IPS-18a (cell line): ENCODE measurements at regions not wholly inside any gene's neighbourhood (a gene's known extent, or its start where the extent isn't known, plus 50 kb on each side); places are given as distances from the start of the nearest gene placed in this dataset.
"Not testable (repeated sequence)": the region's sequence is repeated elsewhere in the genome, so short reads cannot be mapped to it uniquely, and the experiment has no call there.

ENCODE experiments used
- H3K27ac ChIP-seq: one replicate; pipeline ENCODE4 v1.5.1; 2013; ENCODE audit warnings: low read length
- H3K27me3 ChIP-seq: one replicate; pipeline ENCODE4 v1.6.1; 2013; ENCODE audit warnings: mild to moderate bottlenecking, low read length; ENCODE audit not compliant: control insufficient read depth, insufficient read depth
- H3K36me3 ChIP-seq: one replicate; pipeline ENCODE4 v1.6.1; 2013; ENCODE audit warnings: low read depth, low read length; ENCODE audit not compliant: control insufficient read depth
- H3K4me1 ChIP-seq: one replicate; pipeline ENCODE4 v1.6.1; 2013; ENCODE audit warnings: low read depth, low read length; ENCODE audit not compliant: control insufficient read depth
- H3K4me3 ChIP-seq: one replicate; pipeline ENCODE4 v1.5.1; 2013; ENCODE audit warnings: low read length
- H3K9ac ChIP-seq: one replicate; pipeline ENCODE4 v1.6.1; 2013; ENCODE audit warnings: mild to moderate bottlenecking, low read length, moderate library complexity
- H3K9me3 ChIP-seq: one replicate; pipeline ENCODE4 v1.6.1; 2013; ENCODE audit warnings: low read depth, low read length; ENCODE audit not compliant: control insufficient read depth

DNA sequence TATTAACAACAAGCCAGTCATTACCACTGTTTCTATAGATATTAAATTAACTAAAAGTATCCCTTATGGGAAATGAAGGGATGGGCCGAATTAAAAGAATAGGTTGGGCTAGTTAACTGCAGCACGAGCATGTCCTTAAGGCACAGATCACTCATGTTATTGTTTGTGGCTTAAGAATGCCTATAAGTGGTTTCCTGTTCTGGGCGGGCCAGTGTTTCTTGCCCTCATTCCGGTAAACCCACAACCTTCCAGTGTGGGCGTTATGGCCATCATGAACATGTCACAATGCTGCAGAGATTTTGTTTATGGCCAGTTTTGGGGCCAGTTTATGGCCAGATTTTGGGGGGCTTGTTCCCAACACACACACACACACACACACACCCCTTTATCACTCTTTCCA lies 705.4 kb upstream of the NCAM2 start:
- H3K9ac ChIP-seq, H3K4me1 ChIP-seq, H3K4me3 ChIP-seq, H3K36me3 ChIP-seq, H3K27ac ChIP-seq, H3K27me3 ChIP-seq, H3K9me3 ChIP-seq: not testable (repeated sequence)

DNA sequence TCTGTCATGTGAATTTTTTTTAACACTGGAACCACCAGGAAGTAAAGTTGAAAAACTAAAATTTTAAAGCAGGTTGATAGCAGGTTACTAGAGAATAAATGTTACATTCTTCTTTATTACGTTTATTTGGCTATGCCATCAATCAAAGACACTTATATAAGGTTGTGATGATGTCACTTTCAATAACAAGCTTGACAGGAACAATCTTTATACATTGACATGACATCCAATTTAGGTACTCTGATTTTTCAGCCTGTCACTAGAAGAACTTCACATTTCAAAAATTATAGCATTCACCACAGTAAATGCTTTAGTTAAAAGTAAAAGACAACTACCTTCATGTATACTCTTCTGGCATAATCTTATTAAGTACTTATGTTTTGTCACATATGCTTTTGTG lies 696.8 kb upstream of the NCAM2 start:
- Histone ChIP-seq H3K9ac (no peak overlapping the region), H3K27me3 (no peaks in the 10 kb centered on the region), H3K4me3 (no peak overlapping the region), H3K27ac (no peak overlapping the region), H3K4me1 (no peaks in the 10 kb centered on the region), H3K36me3 (no peaks in the 10 kb centered on the region), H3K9me3 (no peaks in the 10 kb centered on the region)

DNA sequence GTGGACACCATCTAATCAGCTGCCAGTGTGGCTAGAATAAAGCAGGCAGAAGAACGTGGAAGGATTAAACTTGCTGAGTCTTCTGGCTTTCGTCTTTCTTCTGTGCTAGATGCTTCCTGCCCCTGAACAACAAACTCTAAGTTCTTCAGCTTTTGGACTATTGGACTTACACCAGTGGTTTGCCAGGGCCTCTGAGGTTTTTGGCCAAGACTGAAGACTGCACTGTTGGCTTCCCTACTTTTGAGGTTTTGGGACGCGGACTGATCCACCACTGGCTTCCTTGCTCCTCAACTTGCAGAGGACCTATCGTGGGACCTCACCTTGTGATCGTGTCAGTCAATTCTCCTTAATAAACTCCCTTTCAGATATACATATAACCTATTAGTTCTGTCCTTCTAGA lies 696.1 kb upstream of the NCAM2 start:
- Histone ChIP-seq H3K27ac (no peak overlapping the region), H3K4me1 (no peaks in the 10 kb centered on the region), H3K36me3 (no peaks in the 10 kb centered on the region), H3K27me3 (no peaks in the 10 kb centered on the region), H3K9ac (no peak overlapping the region), H3K9me3 (no peaks in the 10 kb centered on the region), H3K4me3 (no peak overlapping the region)

DNA sequence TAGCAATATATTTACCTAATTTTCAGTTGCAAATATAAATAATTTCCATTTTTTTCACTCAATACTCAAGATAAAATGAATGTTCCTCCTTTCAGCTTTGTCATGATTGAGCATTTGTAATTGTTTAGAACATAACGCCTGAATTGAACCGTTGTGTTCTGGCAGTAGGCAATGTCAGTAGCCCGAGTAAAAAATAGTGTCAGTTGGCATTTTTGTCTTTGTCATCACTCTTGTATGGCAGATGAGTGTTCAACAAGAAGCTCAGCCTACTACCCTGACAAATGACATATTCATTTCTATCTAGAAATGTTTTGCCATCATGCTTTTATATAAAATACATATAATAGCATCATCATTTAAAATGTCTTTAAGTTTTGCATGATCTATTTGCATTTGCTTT lies 691.4 kb upstream of the NCAM2 start:
- H3K4me1 ChIP-seq, result no peaks in the 10 kb centered on the region
- H3K36me3 ChIP-seq, result no peaks in the 10 kb centered on the region
- no peaks in the 10 kb centered on the region for H3K9me3 ChIP-seq
- H3K27ac ChIP-seq, result no peak overlapping the region
- H3K4me3 ChIP-seq, result no peak overlapping the region
- no peaks in the 10 kb centered on the region for H3K27me3 ChIP-seq
- no peak overlapping the region for H3K9ac ChIP-seq

DNA sequence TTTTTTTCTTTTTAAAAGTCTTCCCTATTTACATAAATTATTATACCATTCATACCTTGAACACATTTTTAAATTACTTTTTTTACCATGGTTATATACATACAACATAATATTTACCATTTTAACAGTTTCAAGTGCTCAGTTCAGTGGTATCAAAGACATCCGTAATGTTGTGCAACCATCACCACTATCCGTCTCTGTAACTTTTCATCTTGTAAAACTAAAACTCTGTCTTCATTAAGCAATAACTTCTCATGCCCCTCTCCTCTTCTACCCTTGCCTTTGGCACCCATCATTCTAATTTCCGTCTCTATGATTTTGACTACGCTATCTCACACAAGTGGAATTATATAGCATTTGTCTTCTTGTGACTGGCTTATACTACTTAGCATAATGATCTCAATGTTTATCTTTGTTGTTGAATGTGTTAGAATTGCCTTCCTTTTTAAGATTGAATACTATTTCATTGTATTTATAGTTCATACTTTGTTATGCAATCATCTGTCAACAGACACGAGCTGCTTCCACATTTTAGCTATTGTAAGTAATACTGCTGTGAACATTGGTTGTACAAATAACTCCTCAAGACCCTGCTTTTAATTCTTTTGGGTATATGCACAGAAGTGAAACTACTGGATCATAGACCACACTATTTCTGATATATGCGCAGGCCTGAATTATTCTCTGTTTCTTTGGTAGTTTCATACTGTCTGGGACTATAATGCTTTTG lies 689.5 kb upstream of the NCAM2 start:
- H3K4me1 ChIP-seq, result no peaks in the 10 kb centered on the region
- no peaks in the 10 kb centered on the region for H3K36me3 ChIP-seq
- H3K27me3 ChIP-seq, result no peaks in the 10 kb centered on the region
- H3K9ac ChIP-seq, result no peak overlapping the region
- H3K9me3 ChIP-seq, result no peaks in the 10 kb centered on the region
- H3K4me3 ChIP-seq, result no peak overlapping the region
- H3K27ac ChIP-seq, result no peak overlapping the region

DNA sequence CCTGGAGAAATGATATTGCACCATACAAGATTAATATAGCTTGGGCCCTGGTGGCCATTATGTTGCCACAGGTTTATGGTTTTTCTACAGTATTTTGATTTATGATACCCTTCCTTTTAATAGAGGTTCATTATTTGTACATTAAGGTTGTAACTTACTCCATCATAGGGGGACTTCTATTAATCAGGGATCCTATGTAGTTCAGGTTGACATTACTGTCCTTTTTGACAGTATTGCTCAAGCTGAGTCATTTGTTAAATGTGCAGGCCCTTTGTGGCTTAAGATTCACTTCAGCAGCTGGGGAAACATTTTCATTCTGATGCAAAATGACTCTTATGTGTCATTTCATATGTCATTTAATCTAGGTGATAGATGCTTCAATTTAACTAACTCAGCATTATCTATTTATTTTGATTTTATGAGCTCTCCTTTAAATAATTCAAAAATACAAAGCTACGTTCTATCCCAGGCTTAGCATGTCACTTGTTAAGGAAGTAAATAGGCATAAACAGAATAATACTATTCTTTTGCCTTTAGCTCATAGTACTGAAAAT lies 686.9 kb upstream of the NCAM2 start:
- Histone ChIP-seq H3K9me3 (peaks cover 4% of the 10 kb centered on the region), H3K4me3 (no peak overlapping the region), H3K27ac (no peak overlapping the region), H3K36me3 (no peaks in the 10 kb centered on the region), H3K27me3 (no peaks in the 10 kb centered on the region), H3K9ac (no peak overlapping the region), H3K4me1 (no peaks in the 10 kb centered on the region)

DNA sequence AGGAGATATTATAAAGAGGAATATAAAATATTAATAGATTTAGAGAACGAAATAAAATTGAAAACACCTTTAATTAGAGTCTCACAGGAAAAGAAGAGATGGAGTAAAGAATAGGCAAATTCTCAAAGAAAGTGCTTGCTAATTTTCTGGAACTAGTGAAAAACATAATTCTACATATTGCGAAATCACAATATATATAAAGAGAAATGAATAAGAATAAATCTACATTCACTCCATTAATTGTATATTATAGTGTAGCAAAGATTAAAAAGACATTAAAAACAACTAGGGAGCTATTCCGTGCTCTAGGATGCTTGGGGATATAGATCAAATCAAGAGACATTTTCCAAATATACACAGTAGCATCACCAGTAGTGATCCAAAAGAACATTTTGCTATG lies 685.2 kb upstream of the NCAM2 start:
- Histone ChIP-seq H3K9me3 (peaks cover 4% of the 10 kb centered on the region), H3K9ac (no peak overlapping the region), H3K36me3 (no peaks in the 10 kb centered on the region), H3K27me3 (no peaks in the 10 kb centered on the region), H3K27ac (no peak overlapping the region), H3K4me3 (no peak overlapping the region), H3K4me1 (no peaks in the 10 kb centered on the region)

DNA sequence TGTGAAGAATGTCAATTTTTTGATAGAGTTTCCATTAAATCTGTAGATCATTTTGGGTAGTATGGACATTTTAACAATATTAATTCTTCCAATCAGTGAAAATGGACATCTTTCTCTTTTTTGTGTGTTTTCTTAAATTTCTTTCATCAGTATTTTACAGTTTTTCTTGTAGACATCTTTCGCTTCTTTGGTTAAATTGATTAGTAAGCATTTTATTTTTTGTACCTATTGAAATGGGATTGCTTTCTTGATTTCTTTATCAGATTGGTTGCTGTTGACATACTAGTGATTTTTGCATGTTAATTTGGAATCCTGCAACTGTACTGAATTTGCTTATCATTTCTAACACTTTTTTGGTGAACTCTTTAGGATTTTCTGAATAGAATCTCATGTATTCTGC lies 683.2 kb upstream of the NCAM2 start:
- Histone ChIP-seq H3K4me1 (no peaks in the 10 kb centered on the region), H3K27me3 (no peaks in the 10 kb centered on the region), H3K36me3 (no peaks in the 10 kb centered on the region), H3K9ac (no peak overlapping the region), H3K4me3 (no peak overlapping the region), H3K27ac (no peak overlapping the region), H3K9me3 (peaks cover 4% of the 10 kb centered on the region)

DNA sequence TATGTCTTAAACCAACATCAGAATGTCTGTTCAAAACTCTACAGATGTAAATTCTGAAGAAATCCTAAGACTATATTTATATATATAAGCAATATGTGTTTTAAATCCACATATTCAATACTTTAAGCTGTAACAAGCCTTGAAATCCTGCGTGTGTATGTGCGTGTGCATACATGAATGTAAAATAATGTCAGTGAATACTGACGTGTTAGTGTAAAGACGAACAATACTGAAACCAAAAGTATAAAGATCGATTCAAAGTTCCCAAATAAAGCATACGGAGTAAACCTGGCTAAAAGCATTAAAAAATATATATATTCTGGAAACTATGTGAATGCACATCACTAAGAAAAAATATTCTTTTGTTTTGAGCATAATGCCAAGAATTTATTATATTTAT lies 668.6 kb upstream of the NCAM2 start:
- Histone ChIP-seq H3K4me3 (no peak overlapping the region), H3K27me3 (no peaks in the 10 kb centered on the region), H3K36me3 (no peaks in the 10 kb centered on the region), H3K9ac (no peak overlapping the region), H3K27ac (no peak overlapping the region), H3K9me3 (peaks cover 3% of the 10 kb centered on the region), H3K4me1 (no peaks in the 10 kb centered on the region)

DNA sequence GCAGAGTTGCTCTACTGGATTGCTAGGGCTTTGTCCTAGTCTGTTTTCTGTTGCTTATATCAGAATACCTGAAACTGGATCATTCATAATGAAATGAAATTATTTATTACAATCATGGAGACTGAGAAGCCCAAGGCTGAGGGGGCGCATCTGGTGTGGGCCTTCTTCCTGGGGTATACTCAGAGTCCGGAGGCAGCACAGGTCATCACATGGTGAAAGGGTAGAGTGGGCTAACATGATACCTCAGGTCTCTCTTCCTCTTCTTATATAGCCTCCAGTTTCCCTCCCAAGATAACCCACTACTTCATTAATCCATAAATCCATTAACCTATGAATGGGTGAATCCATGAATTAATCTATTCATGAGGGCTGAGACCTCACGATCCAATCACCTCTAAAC lies 667.6 kb upstream of the NCAM2 start:
- Histone ChIP-seq H3K27ac (no peak overlapping the region), H3K27me3 (no peaks in the 10 kb centered on the region), H3K36me3 (no peaks in the 10 kb centered on the region), H3K4me3 (no peak overlapping the region), H3K9me3 (peaks cover 3% of the 10 kb centered on the region), H3K4me1 (no peaks in the 10 kb centered on the region), H3K9ac (no peak overlapping the region)

DNA sequence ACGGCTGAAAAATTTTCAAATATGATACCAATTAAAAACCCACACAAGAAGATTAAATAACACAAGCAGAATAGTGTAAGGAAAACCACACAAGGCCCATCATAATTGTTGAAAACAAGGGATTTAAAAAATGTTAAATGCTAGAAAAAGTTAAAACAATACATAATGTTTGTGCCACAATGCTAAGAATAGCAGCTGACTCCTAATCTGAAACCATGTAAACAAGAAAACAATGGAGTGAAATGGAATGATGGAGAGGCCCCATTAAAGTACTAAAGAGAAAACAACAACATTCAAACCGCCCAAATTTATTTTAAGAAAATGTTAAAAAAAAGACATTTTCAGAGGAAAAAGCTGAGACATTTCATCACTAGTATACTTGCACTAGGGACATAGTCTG lies 663.6 kb upstream of the NCAM2 start:
- Histone ChIP-seq H3K9ac (no peak overlapping the region), H3K4me1 (no peaks in the 10 kb centered on the region), H3K36me3 (no peaks in the 10 kb centered on the region), H3K27me3 (no peaks in the 10 kb centered on the region), H3K9me3 (peaks cover 3% of the 10 kb centered on the region), H3K27ac (no peak overlapping the region), H3K4me3 (no peak overlapping the region)

DNA sequence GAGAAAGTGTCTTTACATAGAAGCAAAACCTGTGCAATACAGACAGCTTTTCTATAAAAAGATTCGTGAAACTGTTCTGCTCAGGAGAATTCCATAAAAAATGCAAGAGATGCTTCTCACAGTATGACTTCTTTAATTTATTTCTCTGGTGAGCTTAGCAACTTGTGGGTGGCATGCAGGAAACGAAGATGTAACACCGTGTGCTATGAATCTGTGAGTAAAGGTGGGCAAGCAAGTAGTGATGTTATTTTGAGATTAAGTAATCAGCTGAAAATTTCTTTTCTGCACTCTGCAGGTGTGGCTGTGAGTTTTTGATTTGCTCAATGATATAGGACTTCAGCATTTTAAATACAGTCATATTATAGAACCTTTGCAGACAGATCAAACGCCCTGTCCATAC lies 656.8 kb upstream of the NCAM2 start:
- H3K27ac ChIP-seq, result no peak overlapping the region
- no peaks in the 10 kb centered on the region for H3K9me3 ChIP-seq
- H3K36me3 ChIP-seq, result no peaks in the 10 kb centered on the region
- H3K4me3 ChIP-seq, result no peak overlapping the region
- H3K9ac ChIP-seq, result no peak overlapping the region
- H3K4me1 ChIP-seq, result peaks cover 9% of the 10 kb centered on the region
- H3K27me3 ChIP-seq, result no peaks in the 10 kb centered on the region
